Nephron (organoid): ENCODE measurements at regions not wholly inside any gene's neighbourhood (a gene's known extent, or its start where the extent isn't known, plus 50 kb on each side); places are given as distances from the start of the nearest gene placed in this dataset.
"Not testable (repeated sequence)": the region's sequence is repeated elsewhere in the genome, so short reads cannot be mapped to it uniquely, and the experiment has no call there.

Experiments
- H3K27ac Mint-ChIP-seq, 3 experiments: 2 replicates each; pipeline ENCODE4 v1.8.0; 2020; ENCODE audit warnings: mixed read lengths in 3 of 3, mild to moderate bottlenecking in 2 of 3, moderate library complexity in 1 of 3
- H3K27me3 Mint-ChIP-seq: 2 replicates; pipeline ENCODE4 v1.8.0; 2021; ENCODE audit warnings: low read depth, mild to moderate bottlenecking, moderate library complexity, mixed read lengths
- H3K36me3 Mint-ChIP-seq: 2 replicates; pipeline ENCODE4 v1.8.0; 2020; ENCODE audit warnings: low read depth, mixed read lengths
- H3K4me1 Mint-ChIP-seq: 2 replicates; pipeline ENCODE4 v1.8.0; 2020; ENCODE audit warnings: mixed read lengths
- H3K4me3 Mint-ChIP-seq, 3 experiments: 2 replicates each; pipeline ENCODE4 v1.8.0; 2020; ENCODE audit warnings: mild to moderate bottlenecking in 3 of 3, mixed read lengths in 3 of 3, moderate library complexity in 2 of 3
- H3K9me3 Mint-ChIP-seq: 2 replicates; pipeline ENCODE4 v1.8.0; 2020; ENCODE audit warnings: mixed read lengths
- TF ChIP-seq, protein P1 (sequence below), 3 experiments: fragments of 200-600 bp; sonication (generic); IDR thresholded peaks; one replicate each; pipeline ENCODE4 v1.5.0; 2021; ENCODE audit warnings: antibody characterized with exemption in 3 of 3; ENCODE audit not compliant: unreplicated experiment in 3 of 3

DNA sequence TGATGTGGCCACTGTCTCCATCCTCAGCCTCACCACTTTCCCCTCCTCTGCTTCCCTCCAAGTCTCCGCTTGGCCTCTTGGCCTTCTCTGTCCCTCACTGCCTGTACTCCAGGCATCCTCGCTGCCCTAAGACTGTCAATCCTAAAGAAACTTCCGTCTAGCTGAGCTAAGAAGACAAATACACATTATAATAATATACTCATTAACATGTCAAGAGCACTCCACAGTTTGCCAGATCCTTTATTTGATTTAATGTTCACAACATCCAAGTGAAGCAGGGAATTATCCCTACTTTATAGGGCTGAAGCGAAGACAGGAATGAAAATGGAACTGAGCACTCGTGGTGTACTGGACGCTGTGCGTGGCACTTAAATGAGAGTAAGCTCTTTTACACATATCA, 72.4 kb upstream of the SLC22A23 start:
- Mint-ChIP-seq H3K4me3 (no peak overlapping the region), H3K36me3 (no peaks in the 10 kb centered on the region), H3K4me1 (peaks cover 19% of the 10 kb centered on the region), H3K27ac (no peak overlapping the region), H3K27me3 (peaks cover 31% of the 10 kb centered on the region), H3K9me3 (peaks cover 3% of the 10 kb centered on the region)
- TF ChIP-seq, protein P1, sequence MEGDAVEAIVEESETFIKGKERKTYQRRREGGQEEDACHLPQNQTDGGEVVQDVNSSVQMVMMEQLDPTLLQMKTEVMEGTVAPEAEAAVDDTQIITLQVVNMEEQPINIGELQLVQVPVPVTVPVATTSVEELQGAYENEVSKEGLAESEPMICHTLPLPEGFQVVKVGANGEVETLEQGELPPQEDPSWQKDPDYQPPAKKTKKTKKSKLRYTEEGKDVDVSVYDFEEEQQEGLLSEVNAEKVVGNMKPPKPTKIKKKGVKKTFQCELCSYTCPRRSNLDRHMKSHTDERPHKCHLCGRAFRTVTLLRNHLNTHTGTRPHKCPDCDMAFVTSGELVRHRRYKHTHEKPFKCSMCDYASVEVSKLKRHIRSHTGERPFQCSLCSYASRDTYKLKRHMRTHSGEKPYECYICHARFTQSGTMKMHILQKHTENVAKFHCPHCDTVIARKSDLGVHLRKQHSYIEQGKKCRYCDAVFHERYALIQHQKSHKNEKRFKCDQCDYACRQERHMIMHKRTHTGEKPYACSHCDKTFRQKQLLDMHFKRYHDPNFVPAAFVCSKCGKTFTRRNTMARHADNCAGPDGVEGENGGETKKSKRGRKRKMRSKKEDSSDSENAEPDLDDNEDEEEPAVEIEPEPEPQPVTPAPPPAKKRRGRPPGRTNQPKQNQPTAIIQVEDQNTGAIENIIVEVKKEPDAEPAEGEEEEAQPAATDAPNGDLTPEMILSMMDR (IDR thresholded peaks at IDR 0.05; ENCODE audit: unreplicated experiment in 3 of 3), result no peak

DNA sequence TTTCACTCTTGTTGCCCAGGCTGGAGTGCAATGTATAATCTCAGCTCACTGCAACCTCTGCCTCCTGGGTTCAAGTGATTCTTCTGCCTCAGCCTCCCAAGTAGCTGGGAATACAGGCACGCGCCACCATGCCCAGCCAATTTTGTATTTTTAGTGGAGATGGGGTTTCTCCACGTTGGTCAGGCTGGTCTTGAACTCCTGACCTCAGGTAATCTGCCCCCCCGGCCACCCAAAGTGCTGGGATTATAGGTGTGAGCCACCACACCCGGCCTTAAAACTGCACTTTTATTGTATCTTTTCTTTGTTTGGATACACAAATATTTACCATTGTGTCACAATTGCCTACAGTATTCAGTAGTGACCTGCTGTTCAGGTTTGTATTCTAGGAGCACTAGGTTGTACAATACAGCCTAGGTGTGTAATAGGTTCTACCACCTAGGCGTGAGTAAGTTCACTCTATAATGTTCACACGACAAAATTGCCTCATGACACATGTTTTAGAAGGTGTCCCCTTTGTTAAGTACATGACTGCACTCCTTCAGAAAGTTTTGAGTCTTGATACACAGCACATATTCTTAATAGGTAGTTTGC, 71.3 kb upstream of the SLC22A23 start:
- H3K9me3 Mint-ChIP-seq, H3K36me3 Mint-ChIP-seq, H3K4me3 Mint-ChIP-seq, H3K27ac Mint-ChIP-seq: not testable (repeated sequence)
- Mint-ChIP-seq H3K27me3 (peaks cover 33% of the 10 kb centered on the region), H3K4me1 (peaks cover 19% of the 10 kb centered on the region)

DNA sequence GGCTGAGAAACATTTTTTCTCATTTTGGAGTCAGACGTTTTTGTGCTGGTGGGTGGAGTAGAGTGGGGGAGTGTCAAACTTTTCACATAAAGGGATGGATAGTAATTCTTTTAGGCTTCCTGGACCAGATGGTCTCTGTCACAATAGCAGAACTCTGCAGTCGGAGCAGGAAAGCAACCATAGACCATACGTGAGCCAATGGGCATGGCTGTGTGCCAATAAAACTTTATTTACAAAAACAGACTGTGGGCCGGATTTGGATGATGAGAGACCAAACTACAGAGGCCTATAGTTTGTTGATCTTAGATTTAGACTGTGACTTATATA, 70.8 kb upstream of the SLC22A23 start:
- H3K9me3 Mint-ChIP-seq, result peaks cover 3% of the 10 kb centered on the region
- TF ChIP-seq, protein P1 (IDR thresholded peaks at IDR 0.05; ENCODE audit: unreplicated experiment in 3 of 3), result no peak
- peaks cover 33% of the 10 kb centered on the region for H3K27me3 Mint-ChIP-seq
- H3K36me3 Mint-ChIP-seq, result no peaks in the 10 kb centered on the region
- peaks cover 19% of the 10 kb centered on the region for H3K4me1 Mint-ChIP-seq
- H3K27ac Mint-ChIP-seq, result peak overlapping the region in 2 of 3 experiments; percentile 1 to 12
- no peak overlapping the region for H3K4me3 Mint-ChIP-seq

DNA sequence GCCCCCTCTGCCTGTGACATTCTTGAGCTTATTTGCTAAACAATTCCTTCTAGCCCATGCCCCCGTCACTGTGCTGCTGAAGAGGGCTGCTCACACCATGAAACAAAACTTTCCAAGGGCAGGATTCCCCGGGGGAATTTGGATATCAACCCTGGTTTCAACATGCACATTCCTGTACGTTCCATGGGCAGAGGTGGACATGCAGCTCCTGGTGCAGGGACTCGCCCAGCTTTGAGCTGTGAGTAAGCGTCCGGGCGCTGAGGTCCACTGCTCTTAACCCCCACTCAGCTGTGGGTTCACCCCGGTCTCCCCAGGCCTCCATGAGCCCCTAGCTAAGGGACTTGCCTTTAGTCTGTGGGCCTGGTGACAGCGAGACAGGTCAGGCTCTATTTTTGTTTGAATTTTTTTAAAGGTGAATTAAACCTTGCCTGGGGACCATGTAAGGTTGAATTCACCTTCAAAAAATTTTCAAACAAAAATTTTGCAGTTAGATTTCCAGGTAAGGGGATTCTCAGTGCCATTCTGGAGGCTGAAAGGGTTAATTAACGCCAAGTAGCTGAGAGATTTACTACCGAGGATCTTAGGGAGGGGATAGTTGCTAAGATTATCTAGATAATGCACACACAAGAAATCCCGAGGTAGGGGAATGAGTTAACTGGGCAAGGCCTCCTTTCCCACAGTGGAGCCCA, 70.3 kb upstream of the SLC22A23 start:
- Mint-ChIP-seq H3K4me3 (no peak overlapping the region), H3K4me1 (peaks cover 19% of the 10 kb centered on the region), H3K27ac (peak overlapping the region in 2 of 3 experiments; percentile 1 to 12), H3K36me3 (no peaks in the 10 kb centered on the region), H3K27me3 (peaks cover 34% of the 10 kb centered on the region), H3K9me3 (peaks cover 3% of the 10 kb centered on the region)
- TF ChIP-seq, protein P1 (IDR thresholded peaks at IDR 0.05; ENCODE audit: unreplicated experiment in 3 of 3), result no peak

DNA sequence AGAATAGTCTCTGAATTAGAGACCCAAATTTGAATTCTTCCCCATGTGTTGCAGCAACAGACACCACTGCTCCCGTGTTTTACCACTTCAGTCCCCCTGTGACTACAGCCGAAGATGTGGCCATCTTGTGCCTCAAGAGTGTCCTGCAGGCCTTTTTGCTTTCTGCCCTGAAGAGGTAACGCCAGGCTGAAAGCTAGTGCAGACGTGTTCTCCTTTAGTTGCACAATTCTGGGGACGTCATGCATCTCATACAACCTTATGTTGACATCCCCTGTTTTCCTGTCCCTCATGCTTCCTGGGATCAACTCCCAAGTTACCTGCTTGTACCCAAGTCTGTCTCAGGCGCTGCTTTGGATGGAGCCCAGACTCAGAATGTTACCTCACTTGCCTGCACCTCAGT, 69.1 kb upstream of the SLC22A23 start:
- no peaks in the 10 kb centered on the region for H3K36me3 Mint-ChIP-seq
- peaks cover 34% of the 10 kb centered on the region for H3K27me3 Mint-ChIP-seq
- TF ChIP-seq, protein P1 (IDR thresholded peaks at IDR 0.05; ENCODE audit: unreplicated experiment in 3 of 3), result no peak
- peaks cover 3% of the 10 kb centered on the region for H3K9me3 Mint-ChIP-seq
- H3K27ac Mint-ChIP-seq, result no peak overlapping the region
- H3K4me3 Mint-ChIP-seq, result no peak overlapping the region
- peaks cover 22% of the 10 kb centered on the region for H3K4me1 Mint-ChIP-seq

DNA sequence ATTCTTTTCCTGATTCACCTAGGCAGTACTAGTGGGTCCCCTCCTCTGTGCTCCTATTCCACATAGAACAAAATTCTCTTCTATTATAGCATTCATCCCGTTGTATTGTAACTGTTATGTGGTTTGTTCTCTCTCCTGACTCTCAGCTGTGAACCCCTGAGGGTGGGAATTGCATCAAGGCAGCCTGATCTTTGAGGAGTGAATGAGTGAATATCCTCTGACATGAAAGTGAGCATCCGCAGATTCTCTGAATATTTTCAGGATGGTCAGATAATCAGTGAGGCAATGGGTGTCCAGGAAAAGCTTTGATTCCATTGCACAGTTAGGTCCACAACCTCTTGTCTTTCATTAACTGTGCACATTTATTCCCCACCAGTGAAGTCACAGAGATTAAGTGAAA, 67.6 kb upstream of the SLC22A23 start:
- peaks cover 30% of the 10 kb centered on the region for H3K4me1 Mint-ChIP-seq

More for the DNA sequence above, 67.6 kb upstream of the SLC22A23 start:
- Mint-ChIP-seq H3K9me3 (peaks cover 3% of the 10 kb centered on the region), H3K27ac (no peak overlapping the region), H3K27me3 (peaks cover 28% of the 10 kb centered on the region), H3K36me3 (no peaks in the 10 kb centered on the region), H3K4me3 (no peak overlapping the region)
- TF ChIP-seq, protein P1 (IDR thresholded peaks at IDR 0.05; ENCODE audit: unreplicated experiment in 3 of 3), result no peak
